Loucy (cell line): ENCODE measurements at regions not wholly inside any gene's neighbourhood (a gene's known extent, or its start where the extent isn't known, plus 50 kb on each side); places are given as distances from the start of the nearest gene placed in this dataset.

ENCODE experiments used
- H2AFZ ChIP-seq: fragments of 200-600 bp; sonication (generic); 2 replicates; pipeline ENCODE4 v1.6.0; 2016; ENCODE audit warnings: antibody characterized with exemption, mild to moderate bottlenecking, low read length, moderate library complexity
- H3F3A ChIP-seq: fragments of 200-600 bp; 2 replicates; pipeline ENCODE4 v1.6.0; 2016; ENCODE audit warnings: antibody characterized with exemption, low read depth, mild to moderate bottlenecking
- H3K27me3 ChIP-seq: fragments of 200-600 bp; sonication (generic); 2 replicates; pipeline ENCODE4 v1.6.1; 2014; ENCODE audit warnings: low read length, mild to moderate bottlenecking; ENCODE audit not compliant: insufficient read depth, poor library complexity, severe bottlenecking
- H3K36me3 ChIP-seq: fragments of 200-600 bp; sonication (generic); 2 replicates; pipeline ENCODE4 v1.6.1; 2016; ENCODE audit warnings: low read length; ENCODE audit not compliant: insufficient read depth
- H3K4me1 ChIP-seq: fragments of 200-600 bp; sonication (generic); 2 replicates; pipeline ENCODE4 v1.5.1; 2014; ENCODE audit warnings: low read length, mild to moderate bottlenecking; ENCODE audit not compliant: insufficient read depth, poor library complexity, severe bottlenecking
- H3K4me2 ChIP-seq: fragments of 200-600 bp; sonication (generic); 2 replicates; pipeline ENCODE4 v1.6.0; 2014; ENCODE audit warnings: antibody characterized with exemption, low read length, low read depth, mild to moderate bottlenecking; ENCODE audit not compliant: poor library complexity, severe bottlenecking
- H3K4me3 ChIP-seq: fragments of 200-600 bp; sonication (generic); 2 replicates; pipeline ENCODE4 v1.5.1; 2014; ENCODE audit warnings: low read length, mild to moderate bottlenecking, mixed read lengths; ENCODE audit not compliant: poor library complexity, severe bottlenecking
- H3K79me2 ChIP-seq: fragments of 200-600 bp; sonication (generic); 2 replicates; pipeline ENCODE4 v1.6.1; 2014; ENCODE audit warnings: low read length; ENCODE audit not compliant: insufficient read depth
- H3K9ac ChIP-seq: fragments of 200-600 bp; sonication (generic); 2 replicates; pipeline ENCODE4 v1.6.0; 2014; ENCODE audit warnings: mild to moderate bottlenecking, low read depth, low read length, moderate library complexity; ENCODE audit not compliant: poor library complexity, severe bottlenecking
- H3K9me2 ChIP-seq: fragments of 200-600 bp; sonication (generic); replicated peaks from 2 replicates; pipeline ENCODE4 v1.6.1; 2016; ENCODE audit warnings: low read depth, low read length, mixed read lengths
- H3K9me3 ChIP-seq: fragments of 200-600 bp; sonication (generic); 2 replicates; pipeline ENCODE4 v1.6.1; 2014; ENCODE audit warnings: mild to moderate bottlenecking, antibody characterized with exemption, low read length, low read depth; ENCODE audit not compliant: insufficient read depth
- H4K20me1 ChIP-seq: fragments of 200-600 bp; sonication (generic); 2 replicates; pipeline ENCODE4 v1.6.0; 2014; ENCODE audit warnings: antibody characterized with exemption, low read length, mild to moderate bottlenecking; ENCODE audit not compliant: insufficient read depth, poor library complexity, severe bottlenecking
- CTCF ChIP-seq: fragments of 200-600 bp; sonication (generic); conservative IDR thresholded peaks from 2 replicates; pipeline ENCODE4 v1.5.1; 2014; ENCODE audit warnings: mild to moderate bottlenecking, antibody characterized with exemption, low read length
- EZH2phosphoT487 ChIP-seq: fragments of 200-600 bp; IDR thresholded peaks from 2 replicates; pipeline ENCODE4 v1.6.1; 2018; ENCODE audit warnings: antibody characterized with exemption, mild to moderate bottlenecking, moderate library complexity, borderline replicate concordance

DNA sequence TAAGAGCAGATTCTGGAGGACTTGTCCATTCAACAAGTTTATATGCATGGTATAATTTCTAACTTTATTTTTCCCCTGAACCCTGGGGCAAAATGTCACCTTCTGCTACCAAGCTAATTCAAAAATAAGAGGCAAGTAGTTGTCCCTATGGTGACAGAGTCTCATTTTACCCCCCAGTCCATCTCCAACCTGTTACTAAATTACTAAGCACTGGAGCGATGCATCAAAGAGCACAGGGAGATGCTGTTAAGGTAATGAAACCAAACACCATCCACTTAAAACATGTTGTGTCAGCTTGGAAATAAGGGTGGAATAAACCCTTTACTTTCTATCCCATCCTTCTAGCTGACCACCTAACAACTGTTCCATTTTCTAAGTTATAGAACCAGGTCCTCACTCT is 417.4 kb upstream of the ATP11B start:
- no peaks in the 10 kb centered on the region for H3K27me3 ChIP-seq
- no peaks in the 10 kb centered on the region for H3F3A ChIP-seq
- no peaks in the 10 kb centered on the region for H3K36me3 ChIP-seq
- H2AFZ ChIP-seq = no peak overlapping the region
- H3K9me3 ChIP-seq = no peaks in the 10 kb centered on the region
- no peaks in the 10 kb centered on the region for H3K4me1 ChIP-seq
- H3K79me2 ChIP-seq = no peaks in the 10 kb centered on the region
- H3K9ac ChIP-seq = no peak overlapping the region
- no peak overlapping the region for H3K4me2 ChIP-seq
- no peak overlapping the region for H3K4me3 ChIP-seq
- H3K9me2 ChIP-seq = no peaks in the 10 kb centered on the region
- no peaks in the 10 kb centered on the region for H4K20me1 ChIP-seq
- TF ChIP-seq EZH2phosphoT487 (no peak), CTCF (no peak)

DNA sequence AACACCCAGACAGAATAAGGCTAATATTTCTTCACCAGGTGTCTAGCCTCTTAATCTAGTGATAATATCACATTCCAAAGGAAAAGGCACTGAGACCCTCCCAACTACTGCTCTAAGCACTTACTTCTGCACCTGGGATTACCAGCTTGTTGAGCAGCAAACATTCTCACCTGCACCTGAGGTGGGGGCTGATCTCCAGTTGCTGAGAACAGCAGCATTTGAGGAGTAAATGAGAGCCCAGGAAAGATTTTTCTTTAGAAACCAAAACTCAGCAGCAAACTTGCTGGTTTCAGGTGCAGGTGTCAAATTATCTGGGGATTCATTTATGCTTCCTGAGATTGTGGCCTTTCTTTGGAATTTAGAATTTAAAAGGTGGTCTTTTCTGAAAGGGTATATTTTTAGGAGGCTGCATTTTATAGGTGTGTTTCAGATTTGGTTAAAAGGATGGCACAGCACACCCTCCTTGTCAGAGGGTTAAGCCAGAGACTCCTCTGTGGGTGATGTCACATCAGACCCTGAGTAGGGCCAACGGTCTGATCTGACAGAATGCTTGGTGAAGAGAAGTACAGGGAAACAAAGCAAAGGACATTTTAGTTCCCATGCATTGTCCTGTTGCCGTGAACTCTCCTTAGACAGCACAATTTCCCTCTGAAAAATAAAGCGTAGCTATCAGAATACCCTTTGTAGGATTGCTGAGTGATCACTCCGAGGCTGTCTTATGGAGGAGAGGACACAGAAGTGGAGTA is 411.0 kb upstream of the ATP11B start:
- Histone ChIP-seq H3K27me3 (no peaks in the 10 kb centered on the region), H3K9me2 (no peaks in the 10 kb centered on the region), H2AFZ (no peak overlapping the region), H3K4me1 (no peaks in the 10 kb centered on the region), H3K79me2 (no peaks in the 10 kb centered on the region), H3K4me2 (no peak overlapping the region), H3K36me3 (no peaks in the 10 kb centered on the region), H3K4me3 (no peak overlapping the region), H4K20me1 (no peaks in the 10 kb centered on the region), H3F3A (no peaks in the 10 kb centered on the region), H3K9ac (no peak overlapping the region), H3K9me3 (no peaks in the 10 kb centered on the region)
- TF ChIP-seq EZH2phosphoT487 (no peak), CTCF (no peak)

DNA sequence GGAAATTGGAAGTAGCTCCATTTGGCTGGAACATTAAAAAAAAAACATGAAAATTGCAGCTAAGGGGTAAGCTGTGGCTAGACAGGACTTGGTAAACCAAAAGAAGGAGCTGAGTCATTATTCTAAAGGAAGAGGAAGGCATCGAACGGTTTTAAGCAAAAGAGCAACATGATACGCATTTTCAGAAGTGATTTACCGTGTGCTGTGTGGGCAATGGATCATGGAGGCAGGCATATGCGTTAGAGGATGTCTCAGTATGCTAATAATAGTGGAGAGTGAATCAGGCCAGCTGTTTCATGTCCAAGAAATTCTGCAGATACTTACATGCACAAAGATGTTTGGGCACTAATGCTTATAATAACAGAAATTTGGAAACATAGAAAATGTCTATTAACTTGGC is 409.1 kb upstream of the ATP11B start:
- Histone ChIP-seq H2AFZ (no peak overlapping the region), H4K20me1 (no peaks in the 10 kb centered on the region), H3K36me3 (no peaks in the 10 kb centered on the region), H3K9me3 (no peaks in the 10 kb centered on the region), H3K4me2 (no peak overlapping the region), H3K4me1 (no peaks in the 10 kb centered on the region), H3K27me3 (no peaks in the 10 kb centered on the region), H3K9me2 (no peaks in the 10 kb centered on the region), H3K9ac (no peak overlapping the region), H3F3A (no peaks in the 10 kb centered on the region), H3K4me3 (no peak overlapping the region), H3K79me2 (no peaks in the 10 kb centered on the region)
- TF ChIP-seq CTCF (no peak), EZH2phosphoT487 (no peak)
